Gastroesophageal sphincter (tissue), 3 donors: ENCODE measurements at regions not wholly inside any gene's neighbourhood (a gene's known extent, or its start where the extent isn't known, plus 50 kb on each side); places are given as distances from the start of the nearest gene placed in this dataset.

Source experiments
- CTCF ChIP-seq, 4 experiments: fragments of 200-600 bp in 2 of 4; fragments of 450-650 bp in 2 of 4; sonication (generic) in 1 of 4; IDR thresholded peaks; one replicate each; pipeline ENCODE4 v1.5.1; 2017 to 2019; ENCODE audit warnings: antibody characterized with exemption in 4 of 4, mild to moderate bottlenecking in 2 of 4, moderate library complexity in 2 of 4
- POLR2AphosphoS5 ChIP-seq: sonication (generic); formaldehyde crosslinking; IDR thresholded peaks from one replicate; pipeline ENCODE4 v1.6.1; 2017; ENCODE audit warnings: antibody characterized with exemption

GRCh38 chr6:40906759-40907158 lies 132.3 kb downstream of the UNC5CL start:
- TF ChIP-seq CTCF (IDR thresholded peaks at IDR 0.05) (no peak), POLR2AphosphoS5 (no peak)
